CD4-positive, alpha-beta T cell treated with Interleukin-17A for 1 hour (primary cell): ENCODE measurements at regions not wholly inside any gene's neighbourhood (a gene's known extent, or its start where the extent isn't known, plus 50 kb on each side); places are given as distances from the start of the nearest gene placed in this dataset.
"Not testable (repeated sequence)": the region's sequence is repeated elsewhere in the genome, so short reads cannot be mapped to it uniquely, and the experiment has no call there.

ENCODE experiments used
- DNase-seq: peaks from one replicate; pipeline ENCODE4 v3.0.0-alpha.2; 2020

DNA sequence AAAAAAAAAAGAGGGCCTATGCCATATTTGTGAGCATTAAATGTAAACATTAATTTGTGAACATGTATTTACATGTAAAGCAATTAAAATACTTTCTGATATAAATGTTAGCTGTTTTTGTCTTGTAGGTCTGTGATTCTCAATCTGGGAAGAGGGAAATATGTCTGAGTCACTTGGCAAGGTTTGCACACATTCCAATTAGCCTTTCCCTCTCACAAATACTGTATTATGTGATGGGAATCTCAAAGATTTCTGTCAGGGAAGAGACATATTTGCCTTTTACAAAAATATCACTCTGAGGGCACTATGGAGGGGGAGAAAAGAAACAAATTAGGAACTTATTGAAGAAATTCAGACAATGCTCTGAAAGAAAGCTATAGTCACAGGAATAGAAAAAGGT, 483.6 kb downstream of the GBE1 start:
- no peak for DNase-seq

DNA sequence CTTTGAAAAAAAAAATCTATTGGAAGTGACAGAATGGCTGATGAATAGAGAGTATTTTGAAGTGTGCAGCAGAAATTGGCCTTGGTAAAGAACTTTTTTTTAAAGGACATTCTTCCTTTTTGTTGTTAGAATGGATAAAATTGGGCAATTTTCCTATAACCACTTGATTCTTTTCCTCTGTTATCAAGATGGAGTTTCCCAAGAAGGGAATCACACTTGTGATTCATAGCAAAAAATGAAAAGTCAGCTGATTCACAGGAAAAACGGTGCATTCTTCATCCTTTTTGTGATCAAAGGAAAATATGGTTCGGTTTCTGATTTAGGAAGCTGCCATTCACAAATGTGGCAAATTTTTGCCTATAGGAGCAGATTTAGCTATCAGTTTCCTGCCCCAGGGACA, 486.8 kb downstream of the GBE1 start:
- DNase-seq: no peak

DNA sequence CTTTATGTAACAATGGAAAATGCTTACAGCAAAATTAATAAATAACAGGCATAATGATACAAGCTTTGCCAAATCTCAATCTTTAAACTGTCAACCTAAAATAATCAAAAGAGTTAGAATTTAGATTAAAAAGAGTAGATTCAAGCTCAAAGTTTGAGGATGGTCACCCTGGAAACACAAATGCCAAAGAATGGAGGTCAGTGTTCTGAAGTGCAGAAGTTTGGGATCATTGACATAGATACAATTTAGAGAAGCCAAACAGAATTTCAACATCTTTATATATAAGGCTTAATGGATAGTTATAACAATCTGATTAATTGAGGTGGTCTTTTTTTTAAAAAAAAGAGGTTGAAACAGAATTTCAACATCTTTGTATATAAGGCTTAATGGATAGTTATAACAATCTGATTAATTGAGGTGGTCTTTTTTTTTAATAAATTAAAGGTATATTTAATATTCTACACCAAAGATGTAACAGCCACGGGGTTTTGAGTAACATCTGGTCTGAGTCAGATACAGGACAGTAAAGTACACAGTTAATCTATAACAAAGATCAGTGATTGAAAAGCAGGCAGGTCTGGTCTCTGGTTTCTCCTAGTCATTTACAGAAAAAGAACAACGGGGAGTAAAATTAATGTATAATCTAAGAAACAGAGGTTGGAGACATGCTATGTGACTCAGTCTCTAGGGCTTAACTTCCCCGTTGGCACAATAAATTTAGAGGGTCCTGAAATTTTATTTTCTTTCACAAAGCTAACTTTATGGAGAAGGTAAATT, 490.7 kb downstream of the GBE1 start:
- no peak for DNase-seq

DNA sequence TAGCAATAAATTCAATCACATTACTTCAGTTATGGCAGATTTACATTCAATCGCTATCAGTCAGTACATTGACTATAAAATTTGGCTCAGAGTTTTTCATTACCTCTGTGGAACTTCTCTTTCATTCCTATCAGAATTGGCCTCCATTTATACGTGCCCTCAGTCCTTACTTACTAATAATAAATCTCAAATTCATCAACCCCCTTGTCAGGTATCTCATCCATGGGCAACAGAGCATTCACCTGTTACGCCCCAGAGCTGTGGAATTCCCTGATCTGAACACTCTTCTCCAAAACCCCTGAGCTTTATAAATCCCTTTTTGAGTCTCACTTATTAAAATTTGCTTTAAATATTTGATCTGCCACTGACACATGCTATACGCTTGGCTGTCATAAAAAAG, 492.9 kb downstream of the GBE1 start:
- DNase-seq: no peak

DNA sequence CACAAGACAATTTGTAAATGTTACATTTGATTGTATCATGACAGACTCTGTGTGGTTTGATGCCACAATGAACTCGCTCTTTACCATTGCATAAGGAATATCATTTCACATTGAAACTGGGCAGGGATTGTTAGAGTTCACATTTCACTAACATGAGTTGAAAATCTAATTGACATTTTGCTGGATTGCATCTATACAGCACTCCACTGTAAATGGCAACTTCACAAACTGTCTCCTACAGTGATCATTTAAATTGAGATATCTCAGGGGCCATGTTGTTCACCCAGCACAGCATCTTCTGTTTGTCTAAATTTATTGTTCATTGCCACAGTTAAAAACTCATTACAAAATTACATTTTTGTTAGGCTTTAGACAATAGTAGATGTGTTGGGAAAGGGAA, 499.4 kb downstream of the GBE1 start:
- DNase-seq: no peak

DNA sequence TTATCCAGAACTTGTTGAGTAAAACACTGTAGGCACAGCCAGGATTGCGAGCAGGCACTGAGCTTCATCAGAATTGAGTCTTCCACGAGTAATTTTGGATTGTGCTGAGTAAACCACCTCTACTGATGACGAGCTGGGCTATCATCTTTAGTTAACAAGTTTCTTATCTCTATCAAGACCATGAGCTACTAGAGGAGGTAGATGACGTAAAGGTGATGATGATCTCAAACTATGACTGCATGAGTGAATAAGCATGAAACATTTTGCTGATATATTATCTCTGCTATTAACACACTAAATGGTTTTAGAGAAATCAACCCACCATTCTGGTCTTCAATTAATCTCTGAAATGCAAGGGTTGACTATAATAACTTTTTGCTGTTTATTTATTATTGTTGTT, 506.0 kb downstream of the GBE1 start:
- no peak for DNase-seq

DNA sequence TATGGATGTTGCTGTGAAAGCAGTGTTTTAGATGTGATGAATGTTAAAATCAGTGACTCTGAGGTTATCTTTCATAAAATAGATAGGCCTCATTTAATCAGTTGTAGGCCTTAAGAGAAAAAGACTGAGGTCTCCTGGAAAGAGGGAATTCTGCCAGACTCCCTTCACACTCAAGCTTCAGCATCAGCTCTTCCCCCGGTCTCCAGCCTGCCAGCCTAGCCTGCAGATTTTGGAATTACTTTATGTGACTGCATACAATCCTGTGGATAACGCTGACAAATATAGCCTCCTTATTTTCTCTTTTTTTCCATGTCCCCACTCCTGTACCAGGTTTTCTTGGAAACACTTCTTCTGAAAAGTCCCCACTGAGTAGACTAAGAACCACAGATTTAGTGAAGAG, 510.3 kb downstream of the GBE1 start:
- no peak for DNase-seq

DNA sequence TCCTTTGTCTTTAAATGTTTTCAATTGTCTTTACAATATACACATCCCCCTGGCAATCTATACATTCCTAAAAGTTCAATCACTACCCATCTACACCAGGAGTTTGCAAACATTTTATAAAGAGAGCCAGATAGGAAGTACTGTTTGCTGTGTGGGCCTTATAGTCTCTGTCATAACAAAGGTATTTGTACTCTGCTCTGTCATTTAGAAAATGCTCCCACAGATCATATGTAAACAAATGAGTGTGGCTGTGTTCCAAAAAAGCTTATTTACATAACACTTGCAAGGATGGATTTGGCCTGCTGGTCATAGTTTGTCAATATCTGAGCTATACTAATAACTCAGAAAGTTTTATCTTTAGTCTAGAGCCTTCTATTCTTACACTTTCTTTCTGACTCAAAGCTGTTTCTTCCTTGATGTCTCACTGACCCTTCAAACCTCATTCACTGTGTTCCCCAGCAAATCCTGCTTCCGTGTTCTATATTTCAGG, 511.9 kb downstream of the GBE1 start:
- no peak for DNase-seq

DNA sequence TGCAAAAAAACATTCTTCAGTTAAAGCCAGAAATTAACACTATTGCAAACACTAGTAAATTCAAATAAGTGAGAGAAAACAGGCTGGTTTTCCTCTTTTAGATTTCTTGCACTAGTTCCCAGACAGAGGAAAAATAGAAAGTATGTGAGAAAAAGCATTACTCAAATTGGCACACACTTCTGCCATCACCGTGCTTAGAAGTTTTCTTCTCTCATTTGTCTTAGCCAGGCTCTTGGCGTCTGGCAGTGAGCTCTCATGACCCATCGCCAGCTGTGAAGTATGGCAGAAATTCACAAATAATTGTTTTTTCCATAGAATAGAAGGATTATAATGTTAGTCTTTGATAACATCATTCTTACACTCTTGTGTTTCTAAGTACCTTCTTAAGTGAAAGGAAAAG, 515.9 kb downstream of the GBE1 start:
- no peak for DNase-seq

DNA sequence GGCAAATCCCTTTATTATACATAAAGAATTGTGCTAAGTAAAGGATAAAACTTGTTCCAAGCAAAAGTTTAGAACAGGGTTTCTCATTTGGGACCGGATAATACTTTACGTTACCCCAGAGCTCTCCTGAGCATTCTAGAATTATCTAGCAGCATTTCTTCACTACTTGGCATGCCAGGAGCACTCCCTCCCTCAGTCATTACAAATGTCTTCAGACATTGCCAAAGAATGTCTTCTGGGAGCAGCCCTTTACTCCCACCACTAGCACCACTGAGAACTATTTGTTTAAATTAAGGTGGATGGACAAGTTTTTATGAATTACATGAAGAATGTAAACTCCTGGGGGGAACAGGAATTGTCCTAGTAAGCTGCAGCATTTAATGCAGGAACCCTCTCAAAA, 516.4 kb downstream of the GBE1 start:
- DNase-seq: no peak

DNA sequence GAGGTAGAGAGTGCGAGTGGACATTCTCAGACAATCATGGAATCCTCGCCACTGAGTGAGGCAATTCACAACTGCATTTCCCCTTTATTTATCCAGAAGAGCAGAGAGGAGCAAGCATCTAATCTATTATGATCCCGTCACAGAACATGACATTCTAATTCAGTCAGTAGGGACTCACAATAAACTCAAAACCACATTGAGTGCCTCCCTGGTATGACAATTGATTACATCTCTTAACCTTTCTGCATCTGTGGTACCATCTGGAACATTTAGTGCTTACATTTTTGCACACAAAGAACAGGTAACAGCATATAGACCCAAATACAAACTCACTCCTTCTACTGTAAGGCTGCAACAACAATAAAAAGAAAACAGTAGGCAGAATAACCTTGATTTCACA, 517.2 kb downstream of the GBE1 start:
- no peak for DNase-seq

DNA sequence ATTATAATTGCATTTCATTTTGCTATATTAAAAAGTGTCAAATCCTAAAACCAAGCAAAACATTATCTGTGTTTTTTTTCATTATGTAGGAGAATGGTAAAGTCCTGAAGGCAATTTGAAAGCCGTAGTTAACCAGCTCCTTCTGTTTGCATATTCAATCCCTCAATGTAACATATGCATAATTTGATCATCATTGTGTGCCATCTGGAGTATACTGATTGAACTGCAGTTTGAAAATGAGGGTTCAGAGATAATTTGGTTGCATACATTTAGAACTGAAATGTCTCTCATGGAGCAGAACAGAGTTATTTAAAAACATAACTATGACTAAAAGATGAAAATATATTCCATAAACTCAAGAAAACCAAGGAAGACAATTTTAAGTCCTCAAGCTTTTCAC, 518.6 kb downstream of the GBE1 start:
- DNase-seq: no peak

DNA sequence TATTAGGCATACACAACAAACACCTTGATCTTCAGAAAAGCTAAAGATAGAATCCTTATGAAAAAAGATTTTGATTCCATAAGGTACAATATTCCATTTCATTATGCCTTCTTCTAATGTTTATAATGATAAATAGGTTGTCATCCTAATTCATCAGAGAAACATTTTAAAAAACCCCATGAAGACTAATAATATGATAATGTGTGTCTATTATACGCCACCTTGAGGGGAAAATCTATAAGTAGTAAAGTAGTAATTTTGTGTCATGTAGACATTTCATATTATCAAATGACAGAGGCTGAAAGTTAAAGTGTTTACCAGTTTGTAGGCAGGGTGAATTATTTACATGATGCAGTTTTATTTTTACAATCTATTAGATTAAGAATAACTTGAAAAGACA, 524.3 kb downstream of the GBE1 start:
- no peak for DNase-seq

DNA sequence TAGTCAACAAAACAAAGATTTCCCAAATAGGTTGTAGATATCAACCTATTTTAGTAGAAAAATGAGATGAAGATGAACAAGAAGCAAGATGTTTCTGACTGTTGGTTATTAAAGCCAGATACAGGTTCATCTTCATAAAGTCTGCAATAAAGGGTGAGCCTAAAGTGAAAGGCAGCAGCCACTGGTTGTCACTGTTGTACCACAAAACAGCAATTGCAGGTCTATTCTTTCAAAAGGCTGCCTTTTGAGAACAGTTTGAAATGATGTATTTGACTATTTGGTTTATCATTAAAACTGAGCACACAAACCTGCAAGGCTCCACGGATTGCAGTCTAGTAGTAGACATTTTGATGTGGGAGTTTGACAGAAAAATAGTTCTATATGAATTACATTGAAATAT, 543.4 kb downstream of the GBE1 start:
- DNase-seq: no peak

DNA sequence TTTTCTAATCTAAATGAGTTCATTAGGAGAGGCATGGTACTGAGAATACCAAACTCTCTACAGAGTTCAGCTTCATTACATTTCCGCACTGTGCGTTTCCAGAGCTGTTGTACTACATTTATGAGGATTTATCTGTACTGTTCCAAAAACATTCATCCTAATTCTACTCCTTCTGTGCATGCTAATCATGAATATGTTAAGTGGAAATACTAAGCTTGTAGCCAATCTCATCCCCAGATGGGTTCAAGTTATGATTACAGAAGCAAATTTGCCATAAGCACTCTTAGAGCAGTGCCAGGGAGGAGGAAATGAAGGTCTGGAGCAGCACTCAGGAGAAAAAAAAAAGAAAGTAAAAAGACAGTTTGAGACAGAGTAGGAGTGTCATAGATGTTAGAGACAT, 544.3 kb downstream of the GBE1 start:
- no peak for DNase-seq

DNA sequence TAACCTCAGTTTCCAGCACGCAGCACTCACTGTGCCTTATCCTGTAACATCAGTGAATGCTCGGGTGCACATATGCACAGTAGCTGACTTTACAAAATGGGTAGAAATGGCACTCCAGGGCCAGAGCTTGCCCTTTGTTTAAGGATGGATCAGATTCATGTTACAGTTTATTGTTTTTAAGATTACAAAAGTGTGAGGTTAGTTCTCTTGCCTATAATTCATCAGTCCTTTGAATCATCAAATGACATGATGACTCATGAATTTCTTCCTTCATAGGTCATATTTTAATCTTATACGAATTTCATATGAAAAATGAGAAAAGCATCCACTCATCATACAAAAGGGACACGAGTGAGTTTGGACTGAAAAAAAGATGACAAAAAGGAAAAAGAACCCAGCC, 545.3 kb downstream of the GBE1 start:
- no peak for DNase-seq

DNA sequence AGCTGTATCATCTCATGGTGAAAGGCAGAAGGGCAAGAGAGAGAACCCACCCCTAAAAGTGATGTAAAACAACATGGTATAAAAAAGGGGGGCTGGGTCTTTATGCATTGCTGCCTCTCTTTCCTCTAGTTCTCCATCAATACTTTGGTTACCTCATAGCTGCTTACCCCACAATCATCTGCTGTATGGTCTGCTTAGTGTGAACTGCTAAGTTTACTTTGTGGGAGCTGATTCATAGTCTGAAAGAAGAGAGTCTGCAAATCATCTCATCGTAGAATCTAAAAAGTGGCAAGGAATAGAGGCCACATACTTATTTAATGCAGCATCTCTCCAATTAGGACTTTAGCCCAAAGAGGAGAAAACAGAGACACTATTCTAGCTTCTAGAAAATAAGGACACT, 546.8 kb downstream of the GBE1 start:
- no peak for DNase-seq

DNA sequence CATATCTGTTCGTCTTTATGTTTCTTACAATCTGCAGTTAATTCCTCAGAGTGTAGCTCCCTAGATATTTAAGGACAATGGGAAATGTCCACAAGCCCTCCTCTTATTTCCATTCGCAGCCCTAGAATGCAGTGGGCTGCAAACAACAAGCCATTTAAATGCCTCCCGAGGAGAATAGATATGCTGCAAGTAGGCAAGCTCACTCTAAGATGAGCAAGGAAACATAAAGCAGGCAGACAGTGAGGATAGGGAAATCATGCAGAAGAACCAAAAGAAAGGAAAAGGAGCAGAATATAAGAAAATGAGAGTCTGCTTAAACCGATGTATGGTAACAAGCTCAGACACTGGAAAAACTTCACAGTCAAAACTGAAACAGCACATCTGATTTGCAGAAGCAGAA, 561.9 kb downstream of the GBE1 start:
- no peak for DNase-seq

DNA sequence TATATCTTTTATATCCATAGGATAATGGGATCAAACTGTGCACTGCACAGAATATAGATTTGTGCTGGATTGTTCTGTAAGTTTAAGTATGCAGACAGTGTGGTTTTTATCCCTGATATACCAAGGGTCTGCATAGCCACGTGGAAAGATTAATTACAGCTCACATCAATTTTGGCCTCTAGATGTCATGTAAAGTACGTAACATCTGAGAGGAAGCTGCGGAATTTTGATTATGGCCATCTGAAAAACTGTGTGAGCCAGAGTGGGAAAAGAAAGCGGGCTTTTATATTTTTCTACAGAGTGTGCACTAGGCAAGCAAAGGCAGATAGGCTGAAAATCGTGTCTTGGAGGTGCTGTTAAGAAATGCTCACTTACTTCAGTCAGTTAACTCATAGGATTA, 562.7 kb downstream of the GBE1 start:
- DNase-seq: no peak

DNA sequence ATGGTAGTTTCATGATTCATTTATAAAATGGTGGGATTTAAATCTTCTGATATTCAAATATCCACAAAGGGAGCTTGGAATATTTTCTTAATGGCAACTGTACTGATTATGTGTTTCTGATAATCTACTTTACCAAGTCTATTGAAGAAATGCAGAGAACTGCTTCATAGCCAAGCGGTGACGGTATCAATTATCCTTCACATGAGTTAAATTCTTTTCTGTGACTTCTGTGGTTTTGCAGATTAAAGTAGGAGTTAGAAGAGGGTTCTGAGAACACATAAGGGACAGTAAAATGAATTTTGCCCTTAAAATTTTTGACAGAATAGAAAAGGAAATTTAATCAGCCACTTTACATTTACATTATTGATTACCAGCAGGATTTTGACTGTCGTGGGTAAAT, 563.2 kb downstream of the GBE1 start:
- no peak for DNase-seq

DNA sequence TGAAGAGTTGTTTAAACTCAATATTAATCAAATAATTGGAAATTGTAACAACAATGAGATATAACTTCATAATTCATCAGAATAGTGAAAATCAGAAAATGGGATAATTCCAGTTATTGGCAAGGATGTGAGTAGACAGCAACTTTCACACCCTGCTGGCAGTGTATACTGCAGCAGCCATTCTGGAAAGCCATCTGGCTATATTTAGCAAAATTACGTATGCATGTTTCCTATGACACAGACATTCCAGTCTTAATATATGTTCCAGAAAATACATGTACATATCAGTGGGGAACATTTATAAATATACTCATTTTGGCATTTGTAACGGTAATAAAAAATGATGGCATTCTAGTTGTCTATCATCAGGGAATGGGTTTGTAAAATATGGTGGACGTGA, 564.1 kb downstream of the GBE1 start:
- DNase-seq: no peak

DNA sequence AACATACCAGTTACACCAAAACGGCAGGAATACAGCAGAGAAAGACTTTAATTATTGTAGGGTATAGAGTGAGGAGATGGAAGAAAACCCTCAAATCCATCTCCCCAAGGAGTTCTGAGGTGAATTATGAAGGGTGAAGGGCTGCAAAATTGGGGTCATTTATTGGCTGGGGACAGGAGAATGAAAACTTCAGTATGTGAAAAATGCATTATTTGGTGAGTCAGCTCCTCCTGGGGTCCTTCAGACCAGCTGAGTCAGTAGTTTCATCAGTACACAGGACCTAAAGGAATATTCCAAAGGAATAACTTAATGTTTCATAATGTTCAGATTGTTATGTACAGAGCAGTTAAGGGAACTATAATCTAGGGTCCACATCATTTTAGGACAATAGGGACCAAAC, 566.0 kb downstream of the GBE1 start:
- no peak for DNase-seq

DNA sequence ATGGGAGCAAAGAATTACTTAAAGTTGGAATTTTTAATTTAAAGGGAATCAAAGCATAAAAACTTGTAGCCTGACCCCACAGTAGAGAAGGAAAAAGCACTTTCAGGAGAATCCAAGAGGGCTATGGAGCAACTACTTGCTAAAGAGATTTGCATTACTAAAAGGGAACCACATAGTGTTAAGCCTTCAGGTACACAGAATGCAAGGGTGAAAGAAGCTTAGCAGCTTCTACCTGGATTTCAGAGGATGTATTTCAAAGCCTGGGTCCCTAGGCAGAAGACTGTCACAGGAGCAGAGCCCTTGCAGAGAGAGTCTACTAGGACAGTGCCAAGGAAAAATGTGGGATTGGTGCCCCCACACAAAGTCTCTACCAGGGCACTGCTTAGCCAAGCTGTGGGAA, 575.0 kb downstream of the GBE1 start:
- DNase-seq: no peak

DNA sequence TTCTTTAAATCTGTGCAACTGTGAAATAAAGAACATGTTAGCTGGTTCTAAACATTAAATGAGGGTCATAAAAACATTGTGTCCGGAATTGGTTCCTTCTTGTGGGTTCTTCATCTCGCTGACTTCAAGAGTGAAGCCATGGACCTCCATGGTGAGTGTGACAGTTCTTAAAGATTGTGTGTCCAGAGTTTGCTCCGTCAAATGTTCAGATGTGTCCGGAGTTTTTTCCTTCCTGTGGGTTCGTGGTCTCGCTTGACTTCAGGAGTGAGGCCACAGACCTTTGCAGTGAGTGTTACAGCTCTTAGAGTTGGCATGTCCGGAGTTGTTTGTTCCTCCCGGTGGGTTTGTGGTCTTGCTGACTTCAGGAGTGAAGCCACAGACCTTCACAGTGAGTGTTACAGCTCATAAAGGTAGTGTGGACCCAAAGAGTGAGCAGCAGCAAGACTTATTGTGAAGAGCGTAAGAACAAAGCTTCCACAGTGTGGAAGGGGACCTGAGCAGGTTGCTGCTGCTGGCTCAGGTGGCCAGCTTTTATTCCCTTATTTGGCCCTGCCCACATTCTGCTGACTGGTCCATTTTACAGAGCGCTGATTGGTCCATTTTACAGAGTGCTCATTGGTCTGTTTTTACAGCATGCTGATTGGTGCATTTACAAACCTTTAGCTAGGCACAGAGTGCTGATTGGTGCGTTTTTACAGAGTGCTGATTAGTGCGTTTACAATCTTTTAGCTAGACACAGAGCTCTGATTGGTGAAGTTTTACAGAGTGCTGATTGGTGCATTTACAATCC, 579.2 kb downstream of the GBE1 start:
- not testable (repeated sequence) for DNase-seq

DNA sequence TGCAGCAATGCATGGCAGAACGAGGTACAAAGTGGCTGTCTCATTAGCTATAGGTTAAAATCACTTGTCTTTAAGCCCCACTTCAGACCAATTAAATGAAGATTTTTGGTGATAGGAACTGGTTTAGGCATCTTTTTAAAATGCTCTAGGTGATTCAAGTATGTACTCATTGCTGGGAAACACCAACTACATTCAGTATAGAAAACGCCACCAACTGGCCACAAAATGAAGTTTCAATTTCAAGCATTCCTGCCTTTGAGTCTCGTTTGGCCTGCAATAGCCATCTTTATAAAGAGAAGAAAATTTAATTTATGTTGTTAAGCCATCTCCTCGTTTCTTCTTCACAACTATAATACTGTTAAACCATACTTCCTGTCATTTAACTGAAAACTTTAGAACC, 587.9 kb downstream of the GBE1 start:
- DNase-seq: no peak
